Pancreas (tissue), 10 donors: ENCODE measurements at regions not wholly inside any gene's neighbourhood (a gene's known extent, or its start where the extent isn't known, plus 50 kb on each side); places are given as distances from the start of the nearest gene placed in this dataset.

Source experiments
- ATAC-seq, 4 donors: fragments of 200-7000 bp; cut with Tn5 transposase; one replicate each; pipeline versions ENCODE4 v1.8.0 to v1.9.1; 2020; ENCODE audit warnings: mild to moderate bottlenecking in 4 of 4, moderate library complexity in 4 of 4
- DNase-seq, 6 donors: peaks; one replicate each; pipeline ENCODE4 v3.0.0-alpha.2; 2020
- FAIRE-seq: peaks from 2 replicates; lab custom pipeline; 2012; peaks lifted over from hg19 to GRCh38; lab: Jason Lieb, UNC
- H3K27ac ChIP-seq, 4 donors: fragments of 200-600 bp; sonication (generic); 1 replicate in 3 of 4; 2 replicates in 1 of 4; pipeline versions ENCODE4 v1.5.0 to v1.8.0; 2020
- H3K27me3 ChIP-seq, 4 donors: fragments of 200-600 bp; one replicate each; pipeline ENCODE4 v1.8.0; 2021
- H3K36me3 ChIP-seq, 3 donors: fragments of 200-600 bp; sonication (generic) in 1 of 3; one replicate each; pipeline versions ENCODE4 v1.5.0 to v1.8.0; 2020 to 2021
- H3K4me1 ChIP-seq, 3 donors: fragments of 200-600 bp; one replicate each; pipeline ENCODE4 v1.8.0; 2021
- H3K4me3 ChIP-seq, 4 donors: fragments of 200-600 bp; sonication (generic) in 2 of 4; one replicate each; pipeline versions ENCODE4 v1.5.0 to v1.8.0; 2020 to 2021
- H3K9me3 ChIP-seq, 4 donors: fragments of 200-600 bp; one replicate each; pipeline ENCODE4 v1.8.0; 2021
- WGBS, 2 donors: extraction: QIAGEN DNeasy Blood & Tissue Kit; methylation state at CpG; one replicate each; pipeline ENCODE4 v1.1.7; 2013; 5-methylcytosine and 5-hydroxymethylcytosine counted together
- intact Hi-C, 3 donors: fragments of 100-400 bp; cut with DNase I; formaldehyde crosslinking; loops; one replicate each; pipeline versions ENCODE4 v1.11.1 to v1.14.2; 2022
- TF ChIP-seq, protein P1 (sequence below), 4 donors: fragments of 200-600 bp; sonication (generic) in 3 of 4; IDR thresholded peaks; one replicate each; pipeline versions ENCODE4 v1.5.0 to v1.8.0; 2021; ENCODE audit warnings: antibody characterized with exemption in 4 of 4
- donor health status: healthy with polysubstance abuse.
- donor health status: DM: no; HTN: no; CAD: no; lungs with moderate emphysema.
- donor health status: DM: no; HTN: no; CAD: no.
- donor health status: control.
- donor health status: control.
- donor health status: Bipolar disorder and iron deficiency.
- donor health status: DM: yes; HTN: yes; CAD: no.
- donor health status: DM: no; HTN: no; CAD: no.
- donor health status: DM: no; HTN: no; CAD: no.
- donor health status: DM: yes; HTN: yes; CAD: no.

DNA sequence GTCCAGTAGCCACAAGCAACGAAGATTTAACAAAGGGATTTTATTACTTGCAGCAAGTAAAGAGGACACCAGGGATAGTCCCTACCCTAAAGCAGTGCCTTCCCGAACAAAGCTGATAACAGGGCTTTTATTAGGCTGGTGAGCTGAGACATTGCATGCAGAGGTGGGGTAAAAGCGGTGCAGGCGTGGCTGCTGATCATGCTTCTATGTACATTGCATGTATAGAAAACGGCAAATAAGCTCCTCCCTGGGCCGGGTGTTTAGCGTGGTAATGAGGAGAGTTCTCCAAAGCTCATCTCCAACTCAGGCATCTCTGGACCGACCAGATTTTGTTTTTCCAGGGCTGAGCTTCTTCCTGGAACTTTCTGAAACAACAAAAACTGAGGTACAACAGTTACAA lies 83.5 kb upstream of the CDH4 start:
- ATAC-seq (no peak), DNase-seq (no peak), FAIRE-seq (no peak)
- no peak overlapping the region for H3K27ac ChIP-seq
- TF ChIP-seq, protein P1, sequence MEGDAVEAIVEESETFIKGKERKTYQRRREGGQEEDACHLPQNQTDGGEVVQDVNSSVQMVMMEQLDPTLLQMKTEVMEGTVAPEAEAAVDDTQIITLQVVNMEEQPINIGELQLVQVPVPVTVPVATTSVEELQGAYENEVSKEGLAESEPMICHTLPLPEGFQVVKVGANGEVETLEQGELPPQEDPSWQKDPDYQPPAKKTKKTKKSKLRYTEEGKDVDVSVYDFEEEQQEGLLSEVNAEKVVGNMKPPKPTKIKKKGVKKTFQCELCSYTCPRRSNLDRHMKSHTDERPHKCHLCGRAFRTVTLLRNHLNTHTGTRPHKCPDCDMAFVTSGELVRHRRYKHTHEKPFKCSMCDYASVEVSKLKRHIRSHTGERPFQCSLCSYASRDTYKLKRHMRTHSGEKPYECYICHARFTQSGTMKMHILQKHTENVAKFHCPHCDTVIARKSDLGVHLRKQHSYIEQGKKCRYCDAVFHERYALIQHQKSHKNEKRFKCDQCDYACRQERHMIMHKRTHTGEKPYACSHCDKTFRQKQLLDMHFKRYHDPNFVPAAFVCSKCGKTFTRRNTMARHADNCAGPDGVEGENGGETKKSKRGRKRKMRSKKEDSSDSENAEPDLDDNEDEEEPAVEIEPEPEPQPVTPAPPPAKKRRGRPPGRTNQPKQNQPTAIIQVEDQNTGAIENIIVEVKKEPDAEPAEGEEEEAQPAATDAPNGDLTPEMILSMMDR (IDR thresholded peaks at IDR 0.05): no peak
- no peaks in the 10 kb centered on the region for H3K4me1 ChIP-seq
- no peak overlapping the region for H3K4me3 ChIP-seq
- WGBS, 2 donors: 43 to 65% methylated on average over 8 of the region's 8 CpGs
- intact Hi-C loops: no loop called here
- H3K27me3 ChIP-seq: peaks cover 0 to 3% (median 0%) of the 10 kb centered on the region in 4 donors
- H3K9me3 ChIP-seq: no peaks in the 10 kb centered on the region
- H3K36me3 ChIP-seq: no peaks in the 10 kb centered on the region

DNA sequence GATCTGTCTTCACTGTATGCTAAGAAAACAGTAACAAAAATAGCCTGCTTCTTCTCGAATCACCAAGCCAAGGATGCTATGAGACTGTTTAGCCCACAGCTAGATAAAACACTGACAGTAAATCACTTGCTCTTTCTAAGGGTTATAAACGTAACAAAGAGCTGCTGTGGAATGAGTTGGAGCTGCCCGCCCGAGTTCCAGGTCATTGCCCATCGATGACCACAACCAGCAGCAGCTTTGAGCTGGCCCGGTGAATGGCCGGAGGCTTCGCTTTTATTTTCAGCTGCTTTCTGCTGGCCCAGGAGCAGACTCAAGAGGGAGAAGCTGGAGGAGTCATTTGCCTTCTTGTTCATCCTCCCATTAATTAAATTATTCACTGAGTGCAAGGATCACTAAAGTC lies 82.2 kb upstream of the CDH4 start:
- intact Hi-C loops: no loop called here
- TF ChIP-seq, protein P1 (IDR thresholded peaks at IDR 0.05): no peak
- no peak for DNase-seq
- no peaks in the 10 kb centered on the region for H3K4me1 ChIP-seq
- no peak for FAIRE-seq
- H3K4me3 ChIP-seq: no peak overlapping the region
- no peak for ATAC-seq
- no peak overlapping the region for H3K27ac ChIP-seq
- no peaks in the 10 kb centered on the region for H3K36me3 ChIP-seq
- 57 to 74% methylated on average over 8 of the region's 8 CpGs for WGBS, 2 donors
- H3K27me3 ChIP-seq: peaks cover 0 to 3% (median 0%) of the 10 kb centered on the region in 4 donors
- H3K9me3 ChIP-seq: no peaks in the 10 kb centered on the region

DNA sequence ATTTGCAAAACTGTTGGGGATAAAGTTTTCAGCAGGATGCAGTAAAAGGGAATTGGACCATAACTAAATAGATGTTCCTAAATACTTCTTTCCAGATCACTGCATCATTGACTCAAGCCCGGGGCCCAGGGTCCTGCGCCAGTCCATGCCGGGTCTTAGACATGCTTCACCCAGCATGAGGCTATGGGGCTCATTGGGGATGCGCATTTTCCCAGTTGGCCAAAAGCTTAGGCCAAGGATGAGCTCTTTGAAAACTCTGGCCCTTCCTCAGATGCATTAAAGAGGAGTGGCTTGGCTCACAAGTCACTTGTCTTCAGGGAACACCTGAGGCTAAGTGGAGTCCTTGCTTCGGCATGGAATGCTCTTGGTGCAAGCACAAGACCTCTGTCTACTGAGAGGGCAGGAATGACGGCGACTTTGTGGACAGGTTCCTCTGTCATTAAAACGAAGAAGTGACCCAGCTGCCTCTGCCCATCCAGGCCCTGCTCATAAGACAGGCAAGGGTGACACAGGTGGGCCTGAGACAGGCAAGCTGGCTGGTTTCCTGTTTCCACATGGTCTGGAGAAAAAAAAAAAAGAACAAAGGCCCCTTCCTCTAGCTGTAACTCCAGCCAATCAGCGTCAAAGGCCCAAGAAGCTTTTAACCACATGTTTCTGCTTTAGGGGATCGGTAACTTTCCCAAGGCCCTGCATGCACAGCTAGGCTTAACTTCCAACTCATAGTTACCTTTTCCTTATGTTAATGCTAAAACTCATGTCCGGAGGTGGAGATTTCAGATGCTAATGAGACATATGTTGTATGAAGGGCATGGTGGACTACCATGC lies 81.4 kb upstream of the CDH4 start:
- intact Hi-C loops: no loop called here
- TF ChIP-seq, protein P1 (IDR thresholded peaks at IDR 0.05): no peak
- WGBS, 2 donors: 47 to 55% methylated on average over 11 of the region's 11 CpGs
- H3K27ac ChIP-seq: no peak overlapping the region
- no peaks in the 10 kb centered on the region for H3K4me1 ChIP-seq
- H3K9me3 ChIP-seq: no peaks in the 10 kb centered on the region
- DNase-seq (no peak), ATAC-seq (no peak), FAIRE-seq (no peak)
- H3K4me3 ChIP-seq: no peak overlapping the region
- no peaks in the 10 kb centered on the region for H3K27me3 ChIP-seq
- H3K36me3 ChIP-seq: no peaks in the 10 kb centered on the region

DNA sequence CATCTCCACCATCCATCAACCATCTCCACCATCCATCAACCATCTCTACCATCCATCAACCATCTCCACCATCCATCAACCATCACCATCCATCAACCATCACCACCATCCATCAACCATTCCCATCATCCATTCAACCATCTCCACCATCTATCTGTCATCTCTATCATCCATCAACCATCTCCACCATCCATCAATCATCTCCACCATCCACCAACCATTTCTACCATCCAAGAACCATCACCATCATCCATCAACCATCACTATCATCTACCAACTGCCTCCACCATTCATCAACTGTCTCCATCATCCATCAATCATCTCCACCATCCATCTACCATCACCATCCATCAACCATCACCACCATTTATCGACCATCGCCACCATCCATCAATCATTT lies 78.8 kb upstream of the CDH4 start:
- TF ChIP-seq, protein P1 (IDR thresholded peaks at IDR 0.05): no peak
- intact Hi-C loops: no loop called here
- Histone ChIP-seq H3K4me1 (no peaks in the 10 kb centered on the region), H3K36me3 (no peaks in the 10 kb centered on the region), H3K27ac (no peak overlapping the region), H3K4me3 (no peak overlapping the region), H3K9me3 (no peaks in the 10 kb centered on the region), H3K27me3 (no peaks in the 10 kb centered on the region)
- WGBS, 2 donors: 71 to 91% methylated on average over 2 of the region's 2 CpGs
- no peak for ATAC-seq
- FAIRE-seq: no peak
- no peak for DNase-seq
